H1 (cell line): ENCODE measurements at regions not wholly inside any gene's neighbourhood (a gene's known extent, or its start where the extent isn't known, plus 50 kb on each side); places are given as distances from the start of the nearest gene placed in this dataset.

ENCODE experiments used
- CBX5 ChIP-seq: fragments of 300-800, 300-1000 bp; sonication (generic); IDR thresholded peaks from 2 replicates; pipeline ENCODE4 v1.7.1; 2016; ENCODE audit warnings: antibody characterized with exemption, low read length, low read depth
- HDAC2 ChIP-seq, 2 experiments: fragments of 300-600 bp in 1 of 2; sonication (generic) in 1 of 2; IDR thresholded peaks; 2 replicates each; pipeline ENCODE4 v1.6.1; 2011 to 2012; ENCODE audit warnings: low read depth in 2 of 2, low read length in 2 of 2, mild to moderate bottlenecking in 2 of 2, moderate library complexity in 2 of 2, borderline replicate concordance in 1 of 2, inconsistent platforms in 1 of 2
- KDM4A ChIP-seq: IDR thresholded peaks from one replicate; pipeline ENCODE4 v1.7.1; 2012; ENCODE audit warnings: low read depth, mild to moderate bottlenecking, moderate library complexity, low read length, inconsistent platforms; ENCODE audit not compliant: severe bottlenecking
- RAD21 ChIP-seq, 2 experiments: IDR thresholded peaks in 1 of 2; conservative IDR thresholded peaks in 1 of 2; 2 replicates each; pipeline ENCODE4 v1.6.1; 2011; ENCODE audit warnings: low read depth in 2 of 2, low read length in 2 of 2, improper control_type of control experiment in 1 of 2, inconsistent platforms in 1 of 2, mild to moderate bottlenecking in 1 of 2, moderate library complexity in 1 of 2
- RNF2 ChIP-seq: fragments of 200-900, 300-1000 bp; sonication (generic); IDR thresholded peaks from 2 replicates; pipeline ENCODE4 v1.7.1; 2016; ENCODE audit warnings: borderline replicate concordance, low read depth, mild to moderate bottlenecking, antibody characterized with exemption, low read length; ENCODE audit not compliant: poor library complexity, severe bottlenecking; ENCODE audit errors: missing control alignments
- SIN3A ChIP-seq, 2 experiments: IDR thresholded peaks in 1 of 2; conservative IDR thresholded peaks in 1 of 2; 2 replicates each; pipeline ENCODE4 v1.6.1; 2011 to 2012; ENCODE audit warnings: low read length in 2 of 2, improper control_type of control experiment in 1 of 2, low read depth in 1 of 2, mild to moderate bottlenecking in 1 of 2
- TF ChIP-seq, protein P1 (sequence below): fragments of 300-600 bp; sonication (generic); IDR thresholded peaks from 2 replicates; pipeline ENCODE4 v1.7.1; 2012; ENCODE audit warnings: low read length, moderate library complexity, mild to moderate bottlenecking, inconsistent platforms; ENCODE audit not compliant: insufficient replicate concordance

DNA sequence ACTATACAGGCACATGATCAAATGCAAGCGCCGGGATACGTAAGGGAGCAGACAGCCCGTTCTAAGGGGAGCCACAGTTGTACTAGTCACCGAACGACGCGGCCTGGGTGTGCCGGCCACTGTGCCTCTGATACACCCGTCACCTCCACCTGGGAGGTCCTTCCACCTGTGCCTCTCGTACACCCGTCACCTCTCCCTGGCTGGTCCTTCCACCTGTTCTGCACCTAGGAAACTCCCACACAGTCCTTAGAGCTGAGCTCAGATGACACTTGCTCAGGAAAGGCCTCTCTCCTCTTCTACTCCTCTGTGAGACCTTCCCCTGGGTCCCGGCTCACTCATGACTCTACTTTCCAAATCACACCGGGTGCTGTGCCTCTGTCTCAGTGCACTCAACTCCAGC lies 245.0 kb downstream of the TTLL2 start (continued):
- TF ChIP-seq, protein P1, sequence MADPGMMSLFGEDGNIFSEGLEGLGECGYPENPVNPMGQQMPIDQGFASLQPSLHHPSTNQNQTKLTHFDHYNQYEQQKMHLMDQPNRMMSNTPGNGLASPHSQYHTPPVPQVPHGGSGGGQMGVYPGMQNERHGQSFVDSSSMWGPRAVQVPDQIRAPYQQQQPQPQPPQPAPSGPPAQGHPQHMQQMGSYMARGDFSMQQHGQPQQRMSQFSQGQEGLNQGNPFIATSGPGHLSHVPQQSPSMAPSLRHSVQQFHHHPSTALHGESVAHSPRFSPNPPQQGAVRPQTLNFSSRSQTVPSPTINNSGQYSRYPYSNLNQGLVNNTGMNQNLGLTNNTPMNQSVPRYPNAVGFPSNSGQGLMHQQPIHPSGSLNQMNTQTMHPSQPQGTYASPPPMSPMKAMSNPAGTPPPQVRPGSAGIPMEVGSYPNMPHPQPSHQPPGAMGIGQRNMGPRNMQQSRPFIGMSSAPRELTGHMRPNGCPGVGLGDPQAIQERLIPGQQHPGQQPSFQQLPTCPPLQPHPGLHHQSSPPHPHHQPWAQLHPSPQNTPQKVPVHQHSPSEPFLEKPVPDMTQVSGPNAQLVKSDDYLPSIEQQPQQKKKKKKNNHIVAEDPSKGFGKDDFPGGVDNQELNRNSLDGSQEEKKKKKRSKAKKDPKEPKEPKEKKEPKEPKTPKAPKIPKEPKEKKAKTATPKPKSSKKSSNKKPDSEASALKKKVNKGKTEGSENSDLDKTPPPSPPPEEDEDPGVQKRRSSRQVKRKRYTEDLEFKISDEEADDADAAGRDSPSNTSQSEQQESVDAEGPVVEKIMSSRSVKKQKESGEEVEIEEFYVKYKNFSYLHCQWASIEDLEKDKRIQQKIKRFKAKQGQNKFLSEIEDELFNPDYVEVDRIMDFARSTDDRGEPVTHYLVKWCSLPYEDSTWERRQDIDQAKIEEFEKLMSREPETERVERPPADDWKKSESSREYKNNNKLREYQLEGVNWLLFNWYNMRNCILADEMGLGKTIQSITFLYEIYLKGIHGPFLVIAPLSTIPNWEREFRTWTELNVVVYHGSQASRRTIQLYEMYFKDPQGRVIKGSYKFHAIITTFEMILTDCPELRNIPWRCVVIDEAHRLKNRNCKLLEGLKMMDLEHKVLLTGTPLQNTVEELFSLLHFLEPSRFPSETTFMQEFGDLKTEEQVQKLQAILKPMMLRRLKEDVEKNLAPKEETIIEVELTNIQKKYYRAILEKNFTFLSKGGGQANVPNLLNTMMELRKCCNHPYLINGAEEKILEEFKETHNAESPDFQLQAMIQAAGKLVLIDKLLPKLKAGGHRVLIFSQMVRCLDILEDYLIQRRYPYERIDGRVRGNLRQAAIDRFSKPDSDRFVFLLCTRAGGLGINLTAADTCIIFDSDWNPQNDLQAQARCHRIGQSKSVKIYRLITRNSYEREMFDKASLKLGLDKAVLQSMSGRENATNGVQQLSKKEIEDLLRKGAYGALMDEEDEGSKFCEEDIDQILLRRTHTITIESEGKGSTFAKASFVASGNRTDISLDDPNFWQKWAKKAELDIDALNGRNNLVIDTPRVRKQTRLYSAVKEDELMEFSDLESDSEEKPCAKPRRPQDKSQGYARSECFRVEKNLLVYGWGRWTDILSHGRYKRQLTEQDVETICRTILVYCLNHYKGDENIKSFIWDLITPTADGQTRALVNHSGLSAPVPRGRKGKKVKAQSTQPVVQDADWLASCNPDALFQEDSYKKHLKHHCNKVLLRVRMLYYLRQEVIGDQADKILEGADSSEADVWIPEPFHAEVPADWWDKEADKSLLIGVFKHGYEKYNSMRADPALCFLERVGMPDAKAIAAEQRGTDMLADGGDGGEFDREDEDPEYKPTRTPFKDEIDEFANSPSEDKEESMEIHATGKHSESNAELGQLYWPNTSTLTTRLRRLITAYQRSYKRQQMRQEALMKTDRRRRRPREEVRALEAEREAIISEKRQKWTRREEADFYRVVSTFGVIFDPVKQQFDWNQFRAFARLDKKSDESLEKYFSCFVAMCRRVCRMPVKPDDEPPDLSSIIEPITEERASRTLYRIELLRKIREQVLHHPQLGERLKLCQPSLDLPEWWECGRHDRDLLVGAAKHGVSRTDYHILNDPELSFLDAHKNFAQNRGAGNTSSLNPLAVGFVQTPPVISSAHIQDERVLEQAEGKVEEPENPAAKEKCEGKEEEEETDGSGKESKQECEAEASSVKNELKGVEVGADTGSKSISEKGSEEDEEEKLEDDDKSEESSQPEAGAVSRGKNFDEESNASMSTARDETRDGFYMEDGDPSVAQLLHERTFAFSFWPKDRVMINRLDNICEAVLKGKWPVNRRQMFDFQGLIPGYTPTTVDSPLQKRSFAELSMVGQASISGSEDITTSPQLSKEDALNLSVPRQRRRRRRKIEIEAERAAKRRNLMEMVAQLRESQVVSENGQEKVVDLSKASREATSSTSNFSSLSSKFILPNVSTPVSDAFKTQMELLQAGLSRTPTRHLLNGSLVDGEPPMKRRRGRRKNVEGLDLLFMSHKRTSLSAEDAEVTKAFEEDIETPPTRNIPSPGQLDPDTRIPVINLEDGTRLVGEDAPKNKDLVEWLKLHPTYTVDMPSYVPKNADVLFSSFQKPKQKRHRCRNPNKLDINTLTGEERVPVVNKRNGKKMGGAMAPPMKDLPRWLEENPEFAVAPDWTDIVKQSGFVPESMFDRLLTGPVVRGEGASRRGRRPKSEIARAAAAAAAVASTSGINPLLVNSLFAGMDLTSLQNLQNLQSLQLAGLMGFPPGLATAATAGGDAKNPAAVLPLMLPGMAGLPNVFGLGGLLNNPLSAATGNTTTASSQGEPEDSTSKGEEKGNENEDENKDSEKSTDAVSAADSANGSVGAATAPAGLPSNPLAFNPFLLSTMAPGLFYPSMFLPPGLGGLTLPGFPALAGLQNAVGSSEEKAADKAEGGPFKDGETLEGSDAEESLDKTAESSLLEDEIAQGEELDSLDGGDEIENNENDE: no peak
- TF ChIP-seq SIN3A (conservative IDR thresholded peaks at IDR 0.05 in 1 of 2, IDR thresholded peaks at IDR 0.05 in 1 of 2; ENCODE audit: low read depth in 1 of 2, low read length in 2 of 2): no peak
- no peak for TF ChIP-seq RAD21 (IDR thresholded peaks at IDR 0.05 in 1 of 2, conservative IDR thresholded peaks at IDR 0.05 in 1 of 2; ENCODE audit: low read depth in 2 of 2, low read length in 2 of 2)
- no peak for TF ChIP-seq KDM4A
- no peak for TF ChIP-seq HDAC2 (IDR thresholded peaks at IDR 0.05; ENCODE audit: borderline replicate concordance in 1 of 2, low read depth in 2 of 2, low read length in 2 of 2)
- no peak for TF ChIP-seq CBX5
- no peak for TF ChIP-seq RNF2
